HEK293T (cell line): ENCODE measurements at regions not wholly inside any gene's neighbourhood (a gene's known extent, or its start where the extent isn't known, plus 50 kb on each side); places are given as distances from the start of the nearest gene placed in this dataset.

Experiments
- CTCF ChIA-PET: fragments of 350-600 bp; formaldehyde crosslinking; extraction: SDS; loops from one replicate; lab custom pipeline; 2021; ENCODE audit warnings: antibody characterized with exemption, inconsistent platforms; lab: Yijun Ruan, JAX
- POLR2A ChIA-PET: fragments of 350-600 bp; formaldehyde crosslinking; extraction: SDS; loops from one replicate; lab custom pipeline; 2020; ENCODE audit warnings: antibody characterized with exemption, inconsistent platforms; lab: Yijun Ruan, JAX
- DNase-seq: peaks from one replicate; pipeline ENCODE4 v3.0.0; 2012; ENCODE audit warnings: mixed read lengths; ENCODE audit errors: extremely low spot score
- ARNT ChIP-seq: fragments of 450-650 bp; IDR thresholded peaks from 2 replicates; pipeline ENCODE4 v1.6.1; 2017; ENCODE audit warnings: mild to moderate bottlenecking
- BHLHE40 ChIP-seq: fragments of 450-650 bp; IDR thresholded peaks from 2 replicates; pipeline ENCODE4 v1.6.1; 2016; ENCODE audit warnings: mild to moderate bottlenecking, moderate library complexity, borderline replicate concordance
- CTBP1 ChIP-seq: fragments of 450-650 bp; IDR thresholded peaks from 2 replicates; pipeline ENCODE4 v1.6.1; 2016; ENCODE audit warnings: borderline replicate concordance
- ELF4 ChIP-seq: fragments of 450-650 bp; IDR thresholded peaks from 2 replicates; pipeline ENCODE4 v1.6.1; 2017; ENCODE audit warnings: antibody characterized with exemption
- FOXA1 ChIP-seq: fragments of 450-650 bp; IDR thresholded peaks from 2 replicates; pipeline ENCODE4 v1.6.1; 2016; ENCODE audit warnings: mild to moderate bottlenecking
- FOXK2 ChIP-seq: fragments of 450-650 bp; IDR thresholded peaks from 2 replicates; pipeline ENCODE4 v1.6.1; 2016; ENCODE audit warnings: mild to moderate bottlenecking
- FOXM1 ChIP-seq: fragments of 450-650 bp; IDR thresholded peaks from 2 replicates; pipeline ENCODE4 v1.6.1; 2017; ENCODE audit warnings: mild to moderate bottlenecking, borderline replicate concordance
- HDGF ChIP-seq: fragments of 450-650 bp; IDR thresholded peaks from 2 replicates; pipeline ENCODE4 v1.6.1; 2017; ENCODE audit warnings: antibody characterized with exemption, borderline replicate concordance
- L3MBTL2 ChIP-seq: fragments of 450-650 bp; conservative IDR thresholded peaks from 2 replicates; pipeline ENCODE4 v1.6.1; 2016; ENCODE audit warnings: mild to moderate bottlenecking
- LEF1 ChIP-seq: fragments of 450-650 bp; IDR thresholded peaks from 2 replicates; pipeline ENCODE4 v1.6.1; 2017; ENCODE audit warnings: mild to moderate bottlenecking, borderline replicate concordance
- NFRKB ChIP-seq: fragments of 450-650 bp; IDR thresholded peaks from 2 replicates; pipeline ENCODE4 v1.6.1; 2016; ENCODE audit warnings: mild to moderate bottlenecking, moderate library complexity
- PKNOX1 ChIP-seq: fragments of 450-650 bp; IDR thresholded peaks from 2 replicates; pipeline ENCODE4 v1.6.1; 2016
- SP1 ChIP-seq: fragments of 450-650 bp; IDR thresholded peaks from 2 replicates; pipeline ENCODE4 v1.6.1; 2017
- SUZ12 ChIP-seq: fragments of 450-650 bp; IDR thresholded peaks from 2 replicates; pipeline ENCODE4 v1.6.1; 2016; ENCODE audit warnings: mild to moderate bottlenecking
- TARDBP ChIP-seq: fragments of 450-650 bp; IDR thresholded peaks from 2 replicates; pipeline ENCODE4 v1.6.1; 2016
- ZNF384 ChIP-seq: fragments of 450-650 bp; IDR thresholded peaks from 2 replicates; pipeline ENCODE4 v1.6.1; 2016

GRCh38 chr3:24582431-24583403, 88.1 kb upstream of the THRB start:
- POLR2A ChIA-PET, result interaction anchor here (1.1 kb wide), 1 partner anchor 39 kb away, joined by 3 read pairs; no protein-coding TSS in a partner anchor
- CTCF ChIA-PET, result interaction anchor here (0.9 kb wide), 1 partner anchor 97 kb away, joined by 3 read pairs; no protein-coding TSS in a partner anchor
- no peak for DNase-seq
- TF ChIP-seq NFRKB, result no peak
- TF ChIP-seq L3MBTL2, result no peak
- no peak for TF ChIP-seq ARNT
- no peak for TF ChIP-seq ELF4
- no peak for TF ChIP-seq FOXK2
- no peak for TF ChIP-seq CTBP1
- no peak for TF ChIP-seq LEF1
- TF ChIP-seq PKNOX1, result no peak
- TF ChIP-seq ZNF384, result no peak
- no peak for TF ChIP-seq SP1
- TF ChIP-seq FOXA1, result no peak

- POLR2A ChIA-PET, result interaction anchor here (0.9 kb wide), 1 partner anchor 93 kb away, joined by 3 read pairs; the partner anchor contains the start of gene THRB
- TF ChIP-seq FOXA1 (no peak), SP1 (no peak), TARDBP (no peak), CTBP1 (no peak), BHLHE40 (no peak), FOXM1 (no peak), NFRKB (no peak), SUZ12 (no peak), L3MBTL2 (no peak), ARNT (no peak), PKNOX1 (no peak), FOXK2 (no peak), ZNF384 (no peak)
- DNase-seq, result no peak
- CTCF ChIA-PET, result no interaction called here
These were observed 92.3 kb upstream of the THRB start for GRCh38 chr3:24586920-24587319.

GRCh38 chr3:24588629-24589512, 94.2 kb upstream of the THRB start:
- TF ChIP-seq SP1 (no peak), PKNOX1 (no peak), L3MBTL2 (no peak), CTBP1 (no peak), FOXK2 (no peak), ARNT (no peak), HDGF (no peak), FOXA1 (no peak), SUZ12 (no peak)
- ChIA-PET CTCF (no interaction called here), POLR2A (no interaction called here)
- DNase-seq, result no peak

GRCh38 chr3:24589513-24589851, 94.8 kb upstream of the THRB start:
- no peak for DNase-seq
- TF ChIP-seq FOXK2 (no peak), ZNF384 (no peak), BHLHE40 (no peak), NFRKB (no peak), L3MBTL2 (no peak), PKNOX1 (no peak)
- ChIA-PET POLR2A (no interaction called here), CTCF (no interaction called here)

GRCh38 chr3:24589931-24590880, 95.6 kb upstream of the THRB start:
- ChIA-PET CTCF (no interaction called here), POLR2A (no interaction called here)

More at GRCh38 chr3:24589931-24590880, 95.6 kb upstream of the THRB start:
- no peak for TF ChIP-seq NFRKB
- no peak for TF ChIP-seq ZNF384
- no peak for TF ChIP-seq SUZ12
- TF ChIP-seq L3MBTL2, result no peak
- no peak for TF ChIP-seq BHLHE40
- TF ChIP-seq ARNT, result no peak
- TF ChIP-seq LEF1, result no peak
- TF ChIP-seq SP1, result no peak
- TF ChIP-seq TARDBP, result no peak
- TF ChIP-seq PKNOX1, result no peak
- TF ChIP-seq ELF4, result no peak
- no peak for DNase-seq
